GM19324 (cell line): ENCODE measurements at regions not wholly inside any gene's neighbourhood (a gene's known extent, or its start where the extent isn't known, plus 50 kb on each side); places are given as distances from the start of the nearest gene placed in this dataset.

ENCODE experiments used
- ATAC-seq: cut with Tn5 transposase; IDR thresholded peaks from one replicate; pipeline ENCODE4 v1.9.1; 2021; ENCODE audit warnings: mild to moderate bottlenecking, moderate library complexity; ENCODE audit not compliant: unreplicated experiment, low FRiP score

DNA sequence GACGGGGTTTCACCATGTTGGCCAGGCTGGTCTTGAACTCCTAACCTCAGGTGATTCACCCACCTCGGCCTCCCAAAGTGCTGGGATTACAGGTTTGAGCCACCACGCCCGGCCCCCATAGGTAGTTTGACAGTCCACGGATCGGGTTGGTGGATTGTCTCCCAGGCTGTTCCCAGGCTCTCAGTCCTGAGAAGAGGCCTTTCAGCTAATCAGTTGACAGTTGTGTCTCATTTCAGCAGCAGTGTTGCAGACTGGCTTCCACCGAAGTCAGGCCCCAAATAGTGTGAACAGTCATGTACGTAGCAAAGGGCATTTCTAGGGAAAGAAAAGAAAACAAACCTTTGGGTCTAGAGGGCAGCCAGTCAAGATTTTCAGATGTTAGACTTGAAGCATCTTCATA is 102.4 kb upstream of the TLR3 start:
- no peak for ATAC-seq

DNA sequence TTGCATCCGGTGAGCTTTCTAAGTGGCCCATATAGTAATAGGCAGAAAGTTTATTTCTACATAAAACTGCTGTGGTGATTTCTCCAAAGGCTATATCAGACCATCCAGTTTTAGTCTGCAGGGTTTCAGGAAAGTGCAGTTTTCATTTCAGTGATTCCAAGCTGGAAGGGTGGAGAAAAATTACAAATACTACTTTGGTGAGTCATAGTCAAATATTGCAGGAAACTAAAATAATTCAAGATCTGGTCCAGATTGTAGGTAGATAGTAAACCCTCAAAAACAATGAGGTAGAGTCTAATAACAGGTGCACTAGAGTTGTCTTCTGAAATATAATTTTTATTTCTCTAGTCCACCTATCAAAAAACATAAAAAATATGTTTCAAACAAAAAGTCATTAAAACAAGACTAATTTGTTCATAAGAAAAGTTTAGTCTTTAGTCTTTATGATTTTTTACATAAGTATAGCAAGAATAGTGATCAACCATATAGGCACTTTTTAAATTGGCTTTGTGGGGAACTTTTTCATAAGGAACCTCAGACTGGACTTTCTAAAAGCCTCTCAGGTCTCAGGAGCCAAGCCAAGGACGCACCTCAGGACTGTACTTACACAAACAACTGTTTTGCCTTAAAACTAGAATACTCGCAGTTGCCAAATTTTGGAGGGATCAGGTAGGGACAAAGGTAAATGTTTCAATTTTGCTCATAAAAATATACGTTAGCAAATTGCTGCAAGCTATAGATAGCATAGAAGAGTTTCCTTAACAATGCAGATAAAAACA is 101.8 kb upstream of the TLR3 start:
- ATAC-seq, result no peak

GRCh38 chr4:185969657-185970056 is 99.3 kb upstream of the TLR3 start:
- ATAC-seq, result no peak

GRCh38 chr4:185987961-185988627 is 80.9 kb upstream of the TLR3 start:
- no peak for ATAC-seq

DNA sequence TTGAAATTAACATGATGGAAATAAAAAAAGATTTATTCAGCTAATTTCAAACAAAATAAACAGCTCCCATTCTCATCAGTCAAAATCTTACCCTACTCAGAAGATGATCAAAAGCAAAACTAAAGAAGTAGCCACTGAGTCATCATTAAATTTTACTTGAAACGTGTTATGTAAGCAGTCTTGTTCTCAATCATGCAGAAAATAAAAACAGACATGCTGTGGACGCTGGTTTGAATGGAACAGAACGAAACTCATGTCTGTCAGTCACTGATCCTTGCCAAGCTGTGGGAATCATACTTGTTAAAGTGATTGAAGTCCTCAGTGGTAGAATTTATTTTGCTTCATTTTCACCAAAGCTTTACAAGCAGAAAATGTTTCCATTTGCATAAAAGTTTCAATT is 77.2 kb upstream of the TLR3 start:
- no peak for ATAC-seq

DNA sequence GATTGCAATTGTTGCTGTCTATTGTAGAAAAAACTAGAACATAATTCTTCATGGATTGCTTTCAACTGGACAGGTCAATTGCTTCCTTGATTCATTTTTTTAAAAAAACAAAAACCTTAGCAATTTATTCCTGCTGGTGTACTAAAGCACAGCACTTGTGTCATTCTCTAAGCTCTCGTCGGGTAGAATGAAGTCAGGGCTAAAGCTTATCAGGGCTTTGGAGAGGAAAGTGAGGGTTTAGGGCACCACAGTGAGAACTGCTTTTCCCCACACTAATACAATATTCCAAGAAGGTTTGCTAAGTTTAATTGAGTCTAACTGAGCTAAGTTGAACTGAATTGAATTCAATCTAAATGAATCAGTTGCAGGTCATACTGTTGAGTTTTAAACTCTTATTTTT is 76.4 kb upstream of the TLR3 start:
- ATAC-seq, result no peak

GRCh38 chr4:185993328-185993973 is 75.5 kb upstream of the TLR3 start:
- no peak for ATAC-seq

GRCh38 chr4:185994750-185995149 is 74.2 kb upstream of the TLR3 start:
- no peak for ATAC-seq

DNA sequence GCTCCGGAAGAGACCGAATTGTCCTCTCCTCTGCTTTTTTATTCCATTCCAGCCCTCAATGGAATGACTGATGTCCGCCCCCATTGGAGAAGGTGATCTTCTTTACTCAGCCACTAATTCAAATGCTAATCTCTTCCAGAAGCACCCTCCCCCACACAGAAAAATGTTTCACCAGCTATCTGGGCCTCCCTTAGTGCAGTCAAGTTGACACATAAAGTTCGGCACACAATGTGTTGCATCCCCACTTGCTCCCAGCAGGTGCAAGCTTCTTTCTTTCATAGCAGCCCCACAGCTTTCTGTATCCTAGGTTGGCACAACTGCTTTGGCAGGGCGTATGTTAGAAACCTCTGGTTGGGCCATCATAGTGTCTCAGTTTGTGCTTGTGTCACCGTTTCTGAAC is 73.3 kb upstream of the TLR3 start:
- no peak for ATAC-seq

- no peak for ATAC-seq
These were observed 71.7 kb upstream of the TLR3 start for GRCh38 chr4:185997296-185997695.

DNA sequence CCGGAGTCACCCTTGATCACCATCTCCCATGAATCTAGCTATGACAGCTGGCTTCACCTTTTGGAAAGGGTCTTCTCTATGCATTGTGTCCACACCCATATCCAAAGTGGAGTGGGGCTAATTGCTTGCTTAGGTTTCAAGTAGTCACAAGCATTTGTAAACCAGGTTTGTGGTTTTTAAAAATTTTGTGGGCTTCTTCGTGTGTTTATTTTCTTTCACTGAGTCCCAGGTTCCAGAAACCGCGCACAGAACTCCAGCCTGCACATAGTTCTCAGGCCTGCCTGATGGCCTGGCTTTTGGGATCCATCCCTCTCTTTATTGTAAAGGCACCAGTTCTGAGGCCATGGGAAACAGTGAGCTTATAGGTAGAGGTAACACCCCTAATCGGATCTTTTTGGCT is 70.2 kb upstream of the TLR3 start:
- no peak for ATAC-seq

DNA sequence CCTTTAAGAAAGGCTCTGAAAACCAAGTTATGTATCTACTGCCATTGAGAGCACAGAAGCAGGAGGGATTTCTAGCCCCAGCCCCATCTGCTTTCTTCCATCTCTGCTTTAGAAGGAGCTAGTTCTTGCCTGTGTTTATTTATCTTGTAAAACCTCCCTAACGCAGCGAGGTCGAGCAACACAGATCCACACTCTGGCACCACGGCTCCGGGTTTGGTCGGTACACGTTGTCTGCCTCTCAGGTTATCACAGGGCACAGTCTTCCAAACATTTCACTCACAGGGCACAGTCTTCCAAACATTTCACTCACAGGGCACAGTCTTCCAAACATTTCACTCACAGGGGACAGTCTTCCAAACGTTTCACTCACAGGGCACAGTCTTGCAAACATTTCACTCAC is 69.7 kb upstream of the TLR3 start:
- ATAC-seq, result no peak

- ATAC-seq, result no peak
These were observed 66.1 kb upstream of the TLR3 start for GRCh38 chr4:186002853-186003252.

- ATAC-seq, result no peak
These were observed 65.2 kb upstream of the TLR3 start for GRCh38 chr4:186003746-186004145.

- no peak for ATAC-seq
These were observed 60.9 kb upstream of the TLR3 start for GRCh38 chr4:186008057-186008456.

GRCh38 chr4:186009976-186010375 is 59.0 kb upstream of the TLR3 start:
- ATAC-seq, result no peak

GRCh38 chr4:186010821-186011220 is 58.1 kb upstream of the TLR3 start:
- ATAC-seq, result no peak

GRCh38 chr4:186012071-186012470 is 56.9 kb upstream of the TLR3 start:
- no peak for ATAC-seq

- no peak for ATAC-seq
These were observed 55.4 kb upstream of the TLR3 start for GRCh38 chr4:186013419-186014186.

GRCh38 chr4:186015212-186015817 is 53.6 kb upstream of the TLR3 start:
- no peak for ATAC-seq

DNA sequence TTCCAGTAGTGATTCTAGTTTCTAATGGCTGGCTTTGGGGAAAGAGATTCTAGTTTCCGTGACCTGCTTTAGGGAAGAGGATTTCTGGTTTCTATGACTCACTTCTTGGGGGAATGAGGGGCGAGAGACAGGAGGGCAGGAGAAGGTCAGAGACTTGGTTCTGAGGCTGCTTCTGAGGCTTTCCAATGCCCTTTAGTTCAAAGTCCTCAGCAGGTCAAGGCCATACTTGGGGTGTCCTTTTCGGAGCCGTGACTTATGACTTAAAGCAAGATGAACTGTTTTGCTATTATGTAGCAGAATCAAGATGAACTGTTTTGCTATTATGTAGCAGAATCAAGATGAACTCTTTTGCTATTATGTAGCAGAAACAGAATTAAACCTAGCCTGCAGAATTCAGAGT is 52.2 kb upstream of the TLR3 start:
- no peak for ATAC-seq
